Neural cell (in vitro differentiated cells): ENCODE measurements at regions not wholly inside any gene's neighbourhood (a gene's known extent, or its start where the extent isn't known, plus 50 kb on each side); places are given as distances from the start of the nearest gene placed in this dataset.

ENCODE experiments used
- H2AFZ ChIP-seq: fragments of 200-600, 300-800 bp; sonication (generic), shearing (Covaris generic); 2 replicates; pipeline ENCODE4 v1.6.0; 2014; ENCODE audit warnings: low read depth, mild to moderate bottlenecking, antibody characterized with exemption, low read length, moderate library complexity
- H3F3A ChIP-seq: fragments of 200-600 bp; shearing (Covaris generic); 2 replicates; pipeline ENCODE4 v1.6.1; 2016; ENCODE audit warnings: mild to moderate bottlenecking, moderate library complexity, mixed read lengths, antibody characterized with exemption, low read length; ENCODE audit not compliant: insufficient read depth, poor library complexity, severe bottlenecking
- H3K27ac ChIP-seq: fragments of 200-600, 300-800 bp; sonication (generic), shearing (Covaris generic); 2 replicates; pipeline ENCODE4 v1.5.1; 2014; ENCODE audit warnings: mild to moderate bottlenecking, low read length, moderate library complexity
- H3K27me3 ChIP-seq: fragments of 300-800, 200-600 bp; sonication (generic), shearing (Covaris generic); 2 replicates; pipeline ENCODE4 v1.6.0; 2014; ENCODE audit warnings: mild to moderate bottlenecking, low read depth, low read length, moderate library complexity; ENCODE audit not compliant: insufficient read depth
- H3K36me3 ChIP-seq: fragments of 300-800, 200-600 bp; sonication (generic), shearing (Covaris generic); 2 replicates; pipeline ENCODE4 v1.5.1; 2014; ENCODE audit warnings: mild to moderate bottlenecking, antibody characterized with exemption, low read length, moderate library complexity; ENCODE audit not compliant: insufficient read depth
- H3K4me2 ChIP-seq: fragments of 300-800, 200-600 bp; sonication (generic), shearing (Covaris generic); 2 replicates; pipeline ENCODE4 v1.6.0; 2014; ENCODE audit warnings: mild to moderate bottlenecking, low read length
- H3K4me3 ChIP-seq: fragments of 300-800, 200-600 bp; sonication (generic), shearing (Covaris generic); 2 replicates; pipeline ENCODE4 v1.5.1; 2014; ENCODE audit warnings: mild to moderate bottlenecking, low read length, moderate library complexity
- H3K79me2 ChIP-seq: fragments of 200-600 bp; shearing (Covaris generic); replicated peaks from 2 replicates; pipeline ENCODE4 v1.6.0; 2014; ENCODE audit warnings: mild to moderate bottlenecking, low read length, moderate library complexity; ENCODE audit not compliant: insufficient read depth
- H3K9ac ChIP-seq: fragments of 300-800, 200-600 bp; sonication (generic), shearing (Covaris generic); 2 replicates; pipeline ENCODE4 v1.6.1; 2016; ENCODE audit warnings: mild to moderate bottlenecking, low read length, mixed read lengths
- H3K9me2 ChIP-seq: fragments of 200-600 bp; shearing (Covaris generic); 2 replicates; pipeline ENCODE4 v1.6.1; 2016; ENCODE audit warnings: mild to moderate bottlenecking, low read length, mixed read lengths; ENCODE audit not compliant: insufficient read depth
- H3K9me3 ChIP-seq: fragments of 200-600, 300-800 bp; sonication (generic), shearing (Covaris generic); 2 replicates; pipeline ENCODE4 v1.6.1; 2016; ENCODE audit warnings: mild to moderate bottlenecking, mixed run types, low read length, moderate library complexity, mixed read lengths
- H4K20me1 ChIP-seq: fragments of 200-600 bp; shearing (Covaris generic); 2 replicates; pipeline ENCODE4 v1.6.1; 2016; ENCODE audit warnings: mild to moderate bottlenecking, mixed run types; ENCODE audit not compliant: insufficient read depth
- CTCF ChIP-seq: fragments of 450-650 bp; IDR thresholded peaks from 2 replicates; pipeline ENCODE4 v1.5.1; 2014; ENCODE audit warnings: antibody characterized with exemption, mild to moderate bottlenecking, moderate library complexity; ENCODE audit not compliant: poor library complexity, severe bottlenecking
- EP300 ChIP-seq: fragments of 450-650 bp; conservative IDR thresholded peaks from 2 replicates; pipeline ENCODE4 v1.6.1; 2014; ENCODE audit warnings: antibody characterized with exemption, mild to moderate bottlenecking, moderate library complexity; ENCODE audit not compliant: poor library complexity, severe bottlenecking
- EZH2 ChIP-seq: fragments of 200-600, 300-800 bp; shearing (Covaris generic), sonication (generic); IDR thresholded peaks from 2 replicates; pipeline ENCODE4 v1.6.1; 2014; ENCODE audit warnings: antibody characterized with exemption, low read length, borderline replicate concordance, mild to moderate bottlenecking; ENCODE audit not compliant: insufficient read depth, poor library complexity, severe bottlenecking
- MXI1 ChIP-seq: fragments of 450-650 bp; conservative IDR thresholded peaks from 2 replicates; pipeline ENCODE4 v1.6.1; 2014; ENCODE audit warnings: antibody characterized with exemption, mild to moderate bottlenecking; ENCODE audit not compliant: poor library complexity, severe bottlenecking
- POLR2AphosphoS5 ChIP-seq: IDR thresholded peaks from 2 replicates; pipeline ENCODE4 v1.6.1; 2012
- RAD21 ChIP-seq: fragments of 450-650 bp; conservative IDR thresholded peaks from 2 replicates; pipeline ENCODE4 v1.6.1; 2014; ENCODE audit warnings: antibody characterized with exemption, mild to moderate bottlenecking, moderate library complexity
- REST ChIP-seq: IDR thresholded peaks from 2 replicates; pipeline ENCODE4 v1.6.1; 2012; ENCODE audit warnings: borderline replicate concordance
- SMC3 ChIP-seq: fragments of 450-650 bp; conservative IDR thresholded peaks from 2 replicates; pipeline ENCODE4 v1.6.1; 2014; ENCODE audit warnings: antibody characterized with exemption, mild to moderate bottlenecking, moderate library complexity; ENCODE audit not compliant: poor library complexity
- TAF1 ChIP-seq: IDR thresholded peaks from 2 replicates; pipeline ENCODE4 v1.6.1; 2012; ENCODE audit warnings: low read depth

GRCh38 chr5:143466632-143467031, 63.1 kb upstream of the NR3C1 start:
- TF ChIP-seq CTCF (no peak), REST (no peak), TAF1 (no peak), EZH2 (no peak), RAD21 (no peak), EP300 (no peak), POLR2AphosphoS5 (no peak), MXI1 (no peak)
- Histone ChIP-seq H3F3A (no peaks in the 10 kb centered on the region), H2AFZ (no peak overlapping the region), H3K9me3 (no peaks in the 10 kb centered on the region), H3K27ac (no peak overlapping the region), H4K20me1 (no peaks in the 10 kb centered on the region), H3K4me3 (no peak overlapping the region), H3K9ac (no peak overlapping the region), H3K9me2 (no peaks in the 10 kb centered on the region), H3K36me3 (no peaks in the 10 kb centered on the region), H3K79me2 (no peaks in the 10 kb centered on the region), H3K4me2 (no peak overlapping the region), H3K27me3 (no peaks in the 10 kb centered on the region)

GRCh38 chr5:143464723-143465490, 61.4 kb upstream of the NR3C1 start:
- H3K9me3 ChIP-seq, result no peaks in the 10 kb centered on the region
- no peak overlapping the region for H3K9ac ChIP-seq
- TF ChIP-seq CTCF (no peak), EP300 (no peak), EZH2 (no peak), REST (no peak), POLR2AphosphoS5 (no peak), MXI1 (no peak), RAD21 (no peak), SMC3 (no peak), TAF1 (no peak)
- H3K27ac ChIP-seq, result no peak overlapping the region
- no peaks in the 10 kb centered on the region for H4K20me1 ChIP-seq
- H3K9me2 ChIP-seq, result no peaks in the 10 kb centered on the region
- no peak overlapping the region for H3K4me3 ChIP-seq
- H3F3A ChIP-seq, result no peaks in the 10 kb centered on the region
- no peak overlapping the region for H2AFZ ChIP-seq
- no peaks in the 10 kb centered on the region for H3K27me3 ChIP-seq
- no peaks in the 10 kb centered on the region for H3K36me3 ChIP-seq
- no peak overlapping the region for H3K4me2 ChIP-seq
- no peaks in the 10 kb centered on the region for H3K79me2 ChIP-seq
